ENCODE measurements at regions not wholly inside any gene's neighbourhood (a gene's known extent, or its start where the extent isn't known, plus 50 kb on each side); places are given as distances from the start of the nearest gene placed in this dataset.

- TF ChIP-seq CTCF (IDR thresholded peaks at IDR 0.05; ENCODE audit: low read depth, low read length, poor library complexity, severe bottlenecking) (no peak), EZH2phosphoT487 (IDR thresholded peaks at IDR 0.05; ENCODE audit: borderline replicate concordance, low read length) (no peak)
These were observed 711.9 kb upstream of the FRG1 start for GRCh38 chr4:189228726-189229125.

All from DOHH2 (cell line).